Keratinocyte (primary cell): ENCODE measurements at regions not wholly inside any gene's neighbourhood (a gene's known extent, or its start where the extent isn't known, plus 50 kb on each side); places are given as distances from the start of the nearest gene placed in this dataset.

Experiments used
- DNase-seq: peaks from one replicate; pipeline ENCODE4 v3.0.0-alpha.2; 2011; ENCODE audit warnings: low read depth, missing footprints, low spot score
- FAIRE-seq: peaks from 2 replicates; lab custom pipeline; 2011; peaks lifted over from hg19 to GRCh38; lab: Jason Lieb, UNC
- H2AFZ ChIP-seq: 2 replicates; pipeline ENCODE4 v1.6.0; 2012; ENCODE audit warnings: low read length, control low read depth, inconsistent platforms; ENCODE audit not compliant: control insufficient read depth
- H3K27ac ChIP-seq: 2 replicates; pipeline ENCODE4 v1.5.1; 2011; ENCODE audit warnings: low read length; ENCODE audit not compliant: control insufficient read depth, insufficient read depth
- H3K27me3 ChIP-seq: 3 replicates; pipeline ENCODE4 v1.6.0; 2011; ENCODE audit warnings: low read length; ENCODE audit not compliant: control insufficient read depth, insufficient read depth; ENCODE audit errors: extremely low read depth
- H3K36me3 ChIP-seq, 2 experiments: 2 replicates in 1 of 2; 3 replicates in 1 of 2; pipeline ENCODE4 v1.5.1; 2011; ENCODE audit warnings: low read length in 2 of 2, mild to moderate bottlenecking in 1 of 2; ENCODE audit not compliant: control insufficient read depth in 2 of 2, insufficient read depth in 2 of 2; ENCODE audit errors: extremely low read depth in 1 of 2
- H3K4me1 ChIP-seq: 3 replicates; pipeline ENCODE4 v1.5.1; 2011; ENCODE audit warnings: low read length; ENCODE audit not compliant: control insufficient read depth, insufficient read depth; ENCODE audit errors: extremely low read depth
- H3K4me2 ChIP-seq: 3 replicates; pipeline ENCODE4 v1.6.0; 2011; ENCODE audit warnings: low read depth, low read length; ENCODE audit not compliant: control insufficient read depth, insufficient read depth; ENCODE audit errors: extremely low read depth
- H3K4me3 ChIP-seq, 3 experiments: fragments of 200-600 bp in 1 of 3; sonication (generic) in 1 of 3; 2 replicates in 2 of 3; 3 replicates in 1 of 3; pipeline ENCODE4 v1.5.1; 2011 to 2016; ENCODE audit warnings: low read length in 3 of 3, mild to moderate bottlenecking in 3 of 3, control low read depth in 2 of 3, inconsistent platforms in 1 of 3, low read depth in 1 of 3, mixed read lengths in 1 of 3, mixed run types in 1 of 3, moderate library complexity in 1 of 3; ENCODE audit not compliant: control insufficient read depth in 2 of 3, insufficient read depth in 2 of 3; ENCODE audit errors: extremely low read depth in 1 of 3
- H3K79me2 ChIP-seq: 2 replicates; pipeline ENCODE4 v1.6.0; 2012; ENCODE audit warnings: low read length; ENCODE audit not compliant: control insufficient read depth, insufficient read depth
- H3K9ac ChIP-seq: 3 replicates; pipeline ENCODE4 v1.6.0; 2011; ENCODE audit warnings: low read length; ENCODE audit not compliant: control insufficient read depth, insufficient read depth; ENCODE audit errors: extremely low read depth
- H3K9me1 ChIP-seq: 3 replicates; pipeline ENCODE4 v1.6.0; 2011; ENCODE audit warnings: low read length; ENCODE audit not compliant: control insufficient read depth, insufficient read depth; ENCODE audit errors: extremely low read depth
- H3K9me3 ChIP-seq: 2 replicates; pipeline ENCODE4 v1.5.1; 2012; ENCODE audit warnings: low read depth, low read length; ENCODE audit not compliant: control insufficient read depth
- H4K20me1 ChIP-seq: 3 replicates; pipeline ENCODE4 v1.6.0; 2011; ENCODE audit warnings: low read length; ENCODE audit not compliant: control insufficient read depth, insufficient read depth; ENCODE audit errors: extremely low read depth
- EZH2 ChIP-seq: IDR thresholded peaks from one replicate; pipeline ENCODE4 v1.6.1; 2012; ENCODE audit warnings: inconsistent platforms, mild to moderate bottlenecking, low read length, moderate library complexity
- dilution Hi-C: fragments of 300-500 bp; cut with MboI; formaldehyde crosslinking; loops from one replicate; pipeline ENCODE4 v1.7.0; 2020; ENCODE audit warnings: low sequenced_read_pairs; ENCODE audit not compliant: extremely low pct_ligation_motif_present
- TF ChIP-seq, protein P1 (sequence below), 3 experiments: IDR thresholded peaks in 1 of 3; conservative IDR thresholded peaks in 1 of 3; optimal IDR thresholded peaks in 1 of 3; 2 replicates in 2 of 3; 3 replicates in 1 of 3; pipeline versions ENCODE3 to v1.5.1; 2011; ENCODE audit warnings: low read length in 3 of 3, mild to moderate bottlenecking in 3 of 3, moderate library complexity in 2 of 3, control low read depth in 1 of 3, inconsistent platforms in 1 of 3; ENCODE audit not compliant: insufficient read depth in 2 of 3; ENCODE audit errors: extremely low read depth in 1 of 3

DNA sequence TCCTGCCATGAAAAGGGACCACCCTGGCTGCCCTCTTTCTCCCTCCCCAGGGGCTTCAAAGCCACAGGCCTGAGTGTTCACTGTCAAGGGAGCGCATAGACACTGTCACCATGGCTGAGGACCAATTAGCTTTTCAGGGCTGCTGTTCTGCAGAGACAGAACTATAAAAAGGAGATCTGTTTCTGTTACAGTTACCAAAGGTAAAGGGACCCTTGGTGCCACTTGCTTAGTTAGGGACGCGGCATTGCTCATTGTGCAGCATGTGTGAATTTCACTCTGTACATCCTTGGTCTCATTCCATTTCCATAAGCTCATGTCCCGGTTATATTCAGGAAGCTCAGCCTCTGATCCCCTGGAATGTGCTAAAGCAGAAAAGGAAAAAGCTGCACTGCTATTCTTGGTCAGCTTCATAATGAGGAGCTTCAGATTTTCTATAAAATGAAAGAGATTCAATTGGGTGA is 55.5 kb upstream of the RNF152 start:
- no peak overlapping the region for H3K9ac ChIP-seq
- FAIRE-seq (peak; percentile 60), DNase-seq (no peak)

DNA sequence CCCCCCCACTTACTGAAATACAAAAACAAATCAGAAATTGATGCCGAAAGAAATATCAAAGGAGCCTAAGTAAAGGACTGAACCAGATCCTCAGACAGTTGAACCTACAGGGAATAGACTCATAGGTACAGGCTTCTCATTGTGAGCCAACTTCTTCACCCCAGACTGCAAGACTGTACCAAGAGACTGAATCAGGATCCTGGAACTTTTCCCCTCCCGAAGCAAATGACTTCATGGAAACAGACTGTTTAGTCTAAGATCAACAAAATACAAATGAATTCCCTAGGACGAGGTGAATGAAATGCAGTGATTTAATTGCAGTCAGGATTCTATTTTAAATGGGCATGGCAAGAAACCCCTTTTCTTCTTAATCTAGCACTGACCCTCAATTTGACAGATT is 53.6 kb upstream of the RNF152 start:
- dilution Hi-C loops, result no loop called here
- no peak overlapping the region for H3K27ac ChIP-seq
- H3K27me3 ChIP-seq, result no peaks in the 10 kb centered on the region
- peaks cover 40% of the 10 kb centered on the region for H3K4me1 ChIP-seq
- no peak overlapping the region for H3K9ac ChIP-seq
- no peaks in the 10 kb centered on the region for H3K9me3 ChIP-seq
- no peak for DNase-seq
- H4K20me1 ChIP-seq, result no peaks in the 10 kb centered on the region
- no peaks in the 10 kb centered on the region for H3K79me2 ChIP-seq
- H2AFZ ChIP-seq, result peak overlapping the region; percentile 31
- no peaks in the 10 kb centered on the region for H3K36me3 ChIP-seq
- no peak overlapping the region for H3K4me2 ChIP-seq
- TF ChIP-seq EZH2, result no peak
- TF ChIP-seq, protein P1, sequence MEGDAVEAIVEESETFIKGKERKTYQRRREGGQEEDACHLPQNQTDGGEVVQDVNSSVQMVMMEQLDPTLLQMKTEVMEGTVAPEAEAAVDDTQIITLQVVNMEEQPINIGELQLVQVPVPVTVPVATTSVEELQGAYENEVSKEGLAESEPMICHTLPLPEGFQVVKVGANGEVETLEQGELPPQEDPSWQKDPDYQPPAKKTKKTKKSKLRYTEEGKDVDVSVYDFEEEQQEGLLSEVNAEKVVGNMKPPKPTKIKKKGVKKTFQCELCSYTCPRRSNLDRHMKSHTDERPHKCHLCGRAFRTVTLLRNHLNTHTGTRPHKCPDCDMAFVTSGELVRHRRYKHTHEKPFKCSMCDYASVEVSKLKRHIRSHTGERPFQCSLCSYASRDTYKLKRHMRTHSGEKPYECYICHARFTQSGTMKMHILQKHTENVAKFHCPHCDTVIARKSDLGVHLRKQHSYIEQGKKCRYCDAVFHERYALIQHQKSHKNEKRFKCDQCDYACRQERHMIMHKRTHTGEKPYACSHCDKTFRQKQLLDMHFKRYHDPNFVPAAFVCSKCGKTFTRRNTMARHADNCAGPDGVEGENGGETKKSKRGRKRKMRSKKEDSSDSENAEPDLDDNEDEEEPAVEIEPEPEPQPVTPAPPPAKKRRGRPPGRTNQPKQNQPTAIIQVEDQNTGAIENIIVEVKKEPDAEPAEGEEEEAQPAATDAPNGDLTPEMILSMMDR (optimal IDR thresholded peaks at IDR 0.05 in 1 of 3, IDR thresholded peaks at IDR 0.05 in 1 of 3, conservative IDR thresholded peaks at IDR 0.05 in 1 of 3; ENCODE audit: extremely low read depth in 1 of 3, insufficient read depth in 2 of 3, low read length in 3 of 3), result no peak
- FAIRE-seq, result peak; percentile 71
- no peak overlapping the region for H3K4me3 ChIP-seq
- no peaks in the 10 kb centered on the region for H3K9me1 ChIP-seq

More for the DNA sequence above, 55.5 kb upstream of the RNF152 start:
- Histone ChIP-seq H4K20me1 (no peaks in the 10 kb centered on the region), H3K4me1 (peaks cover 52% of the 10 kb centered on the region), H3K9me3 (no peaks in the 10 kb centered on the region), H3K27ac (peak overlapping the region; percentile 97), H3K79me2 (no peaks in the 10 kb centered on the region), H3K9me1 (no peaks in the 10 kb centered on the region), H3K27me3 (no peaks in the 10 kb centered on the region), H3K4me2 (peak overlapping the region; percentile 84), H3K36me3 (no peaks in the 10 kb centered on the region), H2AFZ (no peak overlapping the region), H3K4me3 (no peak overlapping the region)
- TF ChIP-seq EZH2, result no peak
- TF ChIP-seq, protein P1 (optimal IDR thresholded peaks at IDR 0.05 in 1 of 3, IDR thresholded peaks at IDR 0.05 in 1 of 3, conservative IDR thresholded peaks at IDR 0.05 in 1 of 3; ENCODE audit: extremely low read depth in 1 of 3, insufficient read depth in 2 of 3, low read length in 3 of 3), result no peak
- dilution Hi-C loops, result no loop called here
